OCI-LY7 (cell line): ENCODE measurements at regions not wholly inside any gene's neighbourhood (a gene's known extent, or its start where the extent isn't known, plus 50 kb on each side); places are given as distances from the start of the nearest gene placed in this dataset.

Experiments used
- EZH2phosphoT487 ChIP-seq: fragments of 200-600 bp; sonication (generic); IDR thresholded peaks from 2 replicates; pipeline ENCODE4 v1.6.1; 2018; ENCODE audit warnings: low read depth, borderline replicate concordance, mild to moderate bottlenecking, mixed run types, antibody characterized with exemption, low read length, moderate library complexity, mixed read lengths
- TF ChIP-seq, protein P1 (sequence below): fragments of 200-600 bp; sonication (generic); conservative IDR thresholded peaks from 2 replicates; pipeline ENCODE4 v1.5.1; 2014; ENCODE audit warnings: mild to moderate bottlenecking, antibody characterized with exemption, low read length, moderate library complexity, mixed read lengths

DNA sequence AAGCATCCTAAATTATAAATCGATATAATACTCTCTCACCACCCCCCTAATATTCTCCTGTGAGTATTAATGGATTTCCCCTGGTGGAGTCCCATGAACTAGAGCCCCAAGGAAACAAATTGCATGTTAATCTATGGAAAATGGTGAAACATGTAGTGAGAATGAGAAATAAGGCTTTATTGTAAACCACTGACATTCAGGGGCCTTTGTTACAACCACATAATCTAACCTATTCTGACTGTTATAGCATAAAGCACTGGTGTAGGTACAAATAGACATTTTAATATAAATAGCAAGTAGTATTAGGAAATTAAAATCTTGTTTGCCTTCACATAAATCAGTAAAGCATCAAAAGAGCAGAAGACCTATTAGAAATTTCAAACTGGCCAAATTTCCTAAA, 65.3 kb upstream of the TLK1 start:
- TF ChIP-seq, protein P1, sequence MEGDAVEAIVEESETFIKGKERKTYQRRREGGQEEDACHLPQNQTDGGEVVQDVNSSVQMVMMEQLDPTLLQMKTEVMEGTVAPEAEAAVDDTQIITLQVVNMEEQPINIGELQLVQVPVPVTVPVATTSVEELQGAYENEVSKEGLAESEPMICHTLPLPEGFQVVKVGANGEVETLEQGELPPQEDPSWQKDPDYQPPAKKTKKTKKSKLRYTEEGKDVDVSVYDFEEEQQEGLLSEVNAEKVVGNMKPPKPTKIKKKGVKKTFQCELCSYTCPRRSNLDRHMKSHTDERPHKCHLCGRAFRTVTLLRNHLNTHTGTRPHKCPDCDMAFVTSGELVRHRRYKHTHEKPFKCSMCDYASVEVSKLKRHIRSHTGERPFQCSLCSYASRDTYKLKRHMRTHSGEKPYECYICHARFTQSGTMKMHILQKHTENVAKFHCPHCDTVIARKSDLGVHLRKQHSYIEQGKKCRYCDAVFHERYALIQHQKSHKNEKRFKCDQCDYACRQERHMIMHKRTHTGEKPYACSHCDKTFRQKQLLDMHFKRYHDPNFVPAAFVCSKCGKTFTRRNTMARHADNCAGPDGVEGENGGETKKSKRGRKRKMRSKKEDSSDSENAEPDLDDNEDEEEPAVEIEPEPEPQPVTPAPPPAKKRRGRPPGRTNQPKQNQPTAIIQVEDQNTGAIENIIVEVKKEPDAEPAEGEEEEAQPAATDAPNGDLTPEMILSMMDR, result no peak
- no peak for TF ChIP-seq EZH2phosphoT487
